RWPE2 (cell line): ENCODE measurements at regions not wholly inside any gene's neighbourhood (a gene's known extent, or its start where the extent isn't known, plus 50 kb on each side); places are given as distances from the start of the nearest gene placed in this dataset.

Experiments used
- ATAC-seq: fragments of 200-7000 bp; cut with Tn5 transposase; 3 replicates; pipeline ENCODE4 v1.9.1; 2021; ENCODE audit warnings: low read depth
- DNase-seq: peaks from one replicate; pipeline ENCODE4 v3.0.0-alpha.2; 2020; ENCODE audit warnings: low spot score
- H3K27ac ChIP-seq: fragments of 450-650 bp; 2 replicates; pipeline ENCODE4 v1.5.1; 2017; ENCODE audit warnings: mild to moderate bottlenecking; ENCODE audit not compliant: poor library complexity, severe bottlenecking
- H3K27me3 ChIP-seq: fragments of 250-450 bp; sonication (Bioruptor Pico); 2 replicates; pipeline ENCODE4 v1.5.1; 2021; ENCODE audit warnings: mild to moderate bottlenecking, moderate library complexity; ENCODE audit not compliant: insufficient read depth, poor library complexity, severe bottlenecking
- H3K36me3 ChIP-seq: fragments of 250-450 bp; sonication (Bioruptor Pico); 2 replicates; pipeline ENCODE4 v1.5.1; 2020; ENCODE audit warnings: low read depth, mild to moderate bottlenecking, moderate library complexity
- H3K4me1 ChIP-seq: fragments of 250-450 bp; sonication (Bioruptor Pico); 2 replicates; pipeline ENCODE4 v1.5.1; 2021; ENCODE audit warnings: mild to moderate bottlenecking, moderate library complexity; ENCODE audit not compliant: insufficient read depth, poor library complexity, severe bottlenecking
- H3K4me3 ChIP-seq: fragments of 250-450 bp; sonication (Bioruptor Pico); 2 replicates; pipeline ENCODE4 v1.5.1; 2021; ENCODE audit warnings: mild to moderate bottlenecking, moderate library complexity; ENCODE audit not compliant: severe bottlenecking
- H3K9me3 ChIP-seq: fragments of 250-450 bp; sonication (Bioruptor Pico); 2 replicates; pipeline ENCODE4 v1.5.1; 2021; ENCODE audit warnings: mild to moderate bottlenecking, moderate library complexity; ENCODE audit not compliant: severe bottlenecking
- TF ChIP-seq, protein P1 (sequence below): fragments of 450-650 bp; IDR thresholded peaks from one replicate; pipeline ENCODE4 v1.5.1; 2017; ENCODE audit warnings: mild to moderate bottlenecking, moderate library complexity; ENCODE audit not compliant: poor library complexity, severe bottlenecking

- TF ChIP-seq, protein P1, sequence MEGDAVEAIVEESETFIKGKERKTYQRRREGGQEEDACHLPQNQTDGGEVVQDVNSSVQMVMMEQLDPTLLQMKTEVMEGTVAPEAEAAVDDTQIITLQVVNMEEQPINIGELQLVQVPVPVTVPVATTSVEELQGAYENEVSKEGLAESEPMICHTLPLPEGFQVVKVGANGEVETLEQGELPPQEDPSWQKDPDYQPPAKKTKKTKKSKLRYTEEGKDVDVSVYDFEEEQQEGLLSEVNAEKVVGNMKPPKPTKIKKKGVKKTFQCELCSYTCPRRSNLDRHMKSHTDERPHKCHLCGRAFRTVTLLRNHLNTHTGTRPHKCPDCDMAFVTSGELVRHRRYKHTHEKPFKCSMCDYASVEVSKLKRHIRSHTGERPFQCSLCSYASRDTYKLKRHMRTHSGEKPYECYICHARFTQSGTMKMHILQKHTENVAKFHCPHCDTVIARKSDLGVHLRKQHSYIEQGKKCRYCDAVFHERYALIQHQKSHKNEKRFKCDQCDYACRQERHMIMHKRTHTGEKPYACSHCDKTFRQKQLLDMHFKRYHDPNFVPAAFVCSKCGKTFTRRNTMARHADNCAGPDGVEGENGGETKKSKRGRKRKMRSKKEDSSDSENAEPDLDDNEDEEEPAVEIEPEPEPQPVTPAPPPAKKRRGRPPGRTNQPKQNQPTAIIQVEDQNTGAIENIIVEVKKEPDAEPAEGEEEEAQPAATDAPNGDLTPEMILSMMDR = no peak
- H3K4me3 ChIP-seq = no peak overlapping the region
- H3K9me3 ChIP-seq = no peaks in the 10 kb centered on the region
- H3K27ac ChIP-seq = no peak overlapping the region
- no peaks in the 10 kb centered on the region for H3K4me1 ChIP-seq
- DNase-seq = no peak
- H3K27me3 ChIP-seq = no peaks in the 10 kb centered on the region
- H3K36me3 ChIP-seq = no peaks in the 10 kb centered on the region
- ATAC-seq = no peak
Observed at GRCh38 chr5:145708169-145708568, 127.0 kb downstream of the PRELID2 start.

DNA sequence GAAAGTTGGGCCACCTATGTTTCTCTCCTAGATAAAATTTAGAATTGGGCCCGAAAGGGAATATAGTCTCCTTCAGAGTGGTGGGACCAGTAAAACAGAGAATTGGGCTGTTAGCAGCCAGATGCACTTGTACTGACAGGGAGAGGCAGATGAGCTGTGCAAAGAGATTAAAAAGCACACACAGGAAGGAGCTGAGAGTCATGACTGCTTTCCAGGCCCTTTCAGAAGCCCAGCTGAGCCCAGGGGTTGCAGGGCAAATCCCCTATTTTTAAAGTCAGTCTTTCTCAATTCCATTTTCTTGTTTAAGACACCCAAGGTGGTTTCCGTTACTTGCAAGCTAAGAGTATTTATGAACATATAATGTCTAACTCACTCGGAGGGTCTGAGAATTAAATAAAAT lies 130.4 kb downstream of the PRELID2 start:
- Histone ChIP-seq H3K9me3 (peaks cover 2% of the 10 kb centered on the region), H3K36me3 (no peaks in the 10 kb centered on the region), H3K4me3 (no peak overlapping the region), H3K27me3 (no peaks in the 10 kb centered on the region), H3K27ac (no peak overlapping the region), H3K4me1 (no peaks in the 10 kb centered on the region)
- no peak for ATAC-seq
- no peak for DNase-seq
- TF ChIP-seq, protein P1 = no peak

- DNase-seq = no peak
- H3K27ac ChIP-seq = no peak overlapping the region
- H3K4me1 ChIP-seq = no peaks in the 10 kb centered on the region
- TF ChIP-seq, protein P1 = no peak
- H3K27me3 ChIP-seq = no peaks in the 10 kb centered on the region
- H3K36me3 ChIP-seq = no peaks in the 10 kb centered on the region
- ATAC-seq = no peak
- no peak overlapping the region for H3K4me3 ChIP-seq
- peaks cover 2% of the 10 kb centered on the region for H3K9me3 ChIP-seq
Observed at GRCh38 chr5:145703856-145704255, 131.3 kb downstream of the PRELID2 start.

DNA sequence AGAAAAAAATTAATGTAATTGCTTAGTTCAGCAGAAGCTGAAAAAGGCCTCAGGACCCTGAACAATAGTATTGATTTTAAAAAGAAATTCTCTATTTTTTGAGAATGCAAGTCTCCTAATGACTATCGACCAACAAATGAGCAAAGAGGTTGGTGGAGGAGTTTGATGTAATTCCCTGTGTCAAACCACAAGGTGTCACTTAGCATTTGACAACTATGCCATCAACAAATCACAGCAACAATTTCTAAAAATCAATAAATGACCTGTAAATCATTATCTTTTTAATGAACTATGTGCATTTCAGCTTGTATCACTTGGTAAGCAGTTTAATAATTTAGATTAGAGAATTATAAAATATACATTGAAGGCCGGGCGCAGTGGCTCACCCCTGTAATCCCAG lies 133.7 kb downstream of the PRELID2 start:
- TF ChIP-seq, protein P1 = peak; percentile 25
- no peak overlapping the region for H3K27ac ChIP-seq
- H3K27me3 ChIP-seq = no peaks in the 10 kb centered on the region
- peaks cover 4% of the 10 kb centered on the region for H3K4me1 ChIP-seq
- H3K9me3 ChIP-seq = peaks cover 2% of the 10 kb centered on the region
- ATAC-seq = no peak
- no peak for DNase-seq
- no peak overlapping the region for H3K4me3 ChIP-seq
- no peaks in the 10 kb centered on the region for H3K36me3 ChIP-seq

GRCh38 chr5:145699846-145700245 lies 135.3 kb downstream of the PRELID2 start:
- Histone ChIP-seq H3K4me3 (no peak overlapping the region), H3K27me3 (no peaks in the 10 kb centered on the region), H3K9me3 (peaks cover 2% of the 10 kb centered on the region), H3K27ac (no peak overlapping the region), H3K4me1 (peaks cover 4% of the 10 kb centered on the region), H3K36me3 (no peaks in the 10 kb centered on the region)
- TF ChIP-seq, protein P1 = no peak
- DNase-seq (no peak), ATAC-seq (no peak)
